Lower lobe of right lung (tissue), 2 donors: ENCODE measurements at regions not wholly inside any gene's neighbourhood (a gene's known extent, or its start where the extent isn't known, plus 50 kb on each side); places are given as distances from the start of the nearest gene placed in this dataset.

Experiments used
- ATAC-seq, 2 donors: fragments of 200-7000 bp; cut with Tn5 transposase; one replicate each; pipeline ENCODE4 v1.9.1; 2020 to 2022; ENCODE audit warnings: mild to moderate bottlenecking in 2 of 2, moderate library complexity in 2 of 2
- DNase-seq: peaks from one replicate; pipeline ENCODE4 v3.0.0-alpha.2; 2020
- H3K27ac ChIP-seq: fragments of 200-600 bp; one replicate; pipeline ENCODE4 v1.8.0; 2022
- H3K27me3 ChIP-seq: fragments of 200-600 bp; one replicate; pipeline ENCODE4 v1.8.0; 2022; ENCODE audit warnings: low read depth
- H3K36me3 ChIP-seq: fragments of 200-600 bp; one replicate; pipeline ENCODE4 v1.8.0; 2022; ENCODE audit warnings: mild to moderate bottlenecking
- H3K4me1 ChIP-seq: fragments of 200-600 bp; one replicate; pipeline ENCODE4 v1.8.0; 2022
- H3K4me3 ChIP-seq: fragments of 200-600 bp; one replicate; pipeline ENCODE4 v1.8.0; 2022; ENCODE audit warnings: mild to moderate bottlenecking
- H3K9me3 ChIP-seq: fragments of 200-600 bp; one replicate; pipeline ENCODE4 v1.8.0; 2022
- CTCF ChIP-seq: fragments of 200-600 bp; IDR thresholded peaks from one replicate; pipeline ENCODE4 v1.8.0; 2022; ENCODE audit warnings: antibody characterized with exemption, mild to moderate bottlenecking
- intact Hi-C: fragments of 100-400 bp; cut with DNase I; formaldehyde crosslinking; loops from one replicate; pipeline ENCODE4 v1.11.0; 2022
- donor health status: DM: no; HTN: yes; CAD: no; lungs with severe emphysema.

GRCh38 chr10:124236816-124237215 lies 143.4 kb upstream of the CHST15 start:
- Histone ChIP-seq H3K4me3 (no peak overlapping the region), H3K9me3 (no peaks in the 10 kb centered on the region), H3K27me3 (no peaks in the 10 kb centered on the region), H3K4me1 (no peaks in the 10 kb centered on the region), H3K36me3 (no peaks in the 10 kb centered on the region), H3K27ac (no peak overlapping the region)
- intact Hi-C loops, result no loop called here
- ATAC-seq (no peak), DNase-seq (no peak)
- TF ChIP-seq CTCF, result no peak

- ATAC-seq (no peak), DNase-seq (no peak)
- Histone ChIP-seq H3K36me3 (no peaks in the 10 kb centered on the region), H3K4me3 (no peak overlapping the region), H3K27me3 (no peaks in the 10 kb centered on the region), H3K27ac (no peak overlapping the region), H3K9me3 (no peaks in the 10 kb centered on the region), H3K4me1 (no peaks in the 10 kb centered on the region)
- intact Hi-C loops, result no loop called here
- no peak for TF ChIP-seq CTCF
Observed at GRCh38 chr10:124236136-124236535, 142.7 kb upstream of the CHST15 start.

- intact Hi-C loops, result no loop called here
Observed at GRCh38 chr10:124235232-124235631, 141.8 kb upstream of the CHST15 start.

GRCh38 chr10:124233546-124234138 lies 140.2 kb upstream of the CHST15 start:
- TF ChIP-seq CTCF, result no peak
- Histone ChIP-seq H3K4me1 (no peaks in the 10 kb centered on the region), H3K27me3 (no peaks in the 10 kb centered on the region), H3K36me3 (no peaks in the 10 kb centered on the region), H3K9me3 (no peaks in the 10 kb centered on the region), H3K27ac (no peak overlapping the region), H3K4me3 (no peak overlapping the region)
- DNase-seq (no peak), ATAC-seq (peak in 1 of 2 donors; percentile 20)
- intact Hi-C loops, result no loop called here

More at GRCh38 chr10:124235232-124235631, 141.8 kb upstream of the CHST15 start:
- H3K27ac ChIP-seq, result no peak overlapping the region
- H3K4me3 ChIP-seq, result no peak overlapping the region
- ATAC-seq (no peak), DNase-seq (no peak)
- no peaks in the 10 kb centered on the region for H3K27me3 ChIP-seq
- no peaks in the 10 kb centered on the region for H3K9me3 ChIP-seq
- no peaks in the 10 kb centered on the region for H3K36me3 ChIP-seq
- no peaks in the 10 kb centered on the region for H3K4me1 ChIP-seq
- no peak for TF ChIP-seq CTCF

- H3K27ac ChIP-seq, result no peak overlapping the region
- no peaks in the 10 kb centered on the region for H3K27me3 ChIP-seq
- H3K36me3 ChIP-seq, result no peaks in the 10 kb centered on the region
- TF ChIP-seq CTCF, result no peak
- no peaks in the 10 kb centered on the region for H3K4me1 ChIP-seq
- no peaks in the 10 kb centered on the region for H3K9me3 ChIP-seq
- H3K4me3 ChIP-seq, result no peak overlapping the region
- intact Hi-C loops, result no loop called here
- ATAC-seq (no peak), DNase-seq (no peak)
Observed at GRCh38 chr10:124232686-124233545, 139.5 kb upstream of the CHST15 start.
